ENCODE measurements at regions not wholly inside any gene's neighbourhood (a gene's known extent, or its start where the extent isn't known, plus 50 kb on each side); places are given as distances from the start of the nearest gene placed in this dataset.

GRCh38 chr22:22125579-22126468 lies 118.8 kb upstream of the VPREB1 start:
- DNase-seq, result no peak
- H3K27me3 ChIP-seq (ENCODE audit: insufficient read depth, low read length), result no peaks in the 10 kb centered on the region
- H3K4me3 ChIP-seq (ENCODE audit: low read length in 2 of 2), result no peak overlapping the region
- no peaks in the 10 kb centered on the region for H3K9me3 ChIP-seq (ENCODE audit: control insufficient read depth in 1 of 2, low read length in 2 of 2)
- Mint-ChIP-seq H3K4me3 (no peak overlapping the region), H3K4me1 (no peaks in the 10 kb centered on the region), H3K27ac (no peak overlapping the region), H3K27me3 (peaks cover 13 to 18% of the 10 kb centered on the region in 2 donors), H3K36me3 (no peaks in the 10 kb centered on the region), H3K9me3 (no peaks in the 10 kb centered on the region)
- no peak overlapping the region for H3K27ac ChIP-seq (ENCODE audit: low read depth, low read length)
- H3K36me3 ChIP-seq (ENCODE audit: insufficient read depth, low read length), result no peaks in the 10 kb centered on the region
- ChIA-PET CTCF (ENCODE audit: partially characterized antibody) (no interaction called here), POLR2A (ENCODE audit: partially characterized antibody) (no interaction called here)
- intact Hi-C loops (cut with micrococcal nuclease), result no loop called here
- H3K4me1 ChIP-seq (ENCODE audit: insufficient read depth, low read length), result no peaks in the 10 kb centered on the region

GRCh38 chr22:22125028-22125578 lies 119.5 kb upstream of the VPREB1 start:
- Mint-ChIP-seq H3K27me3 (peaks cover 13 to 18% of the 10 kb centered on the region in 2 donors), H3K4me1 (no peaks in the 10 kb centered on the region), H3K4me3 (peak overlapping the region in 1 of 8 donors; percentile 20), H3K36me3 (no peaks in the 10 kb centered on the region), H3K9me3 (no peaks in the 10 kb centered on the region), H3K27ac (no peak overlapping the region)
- Histone ChIP-seq H3K27ac (ENCODE audit: low read depth, low read length) (no peak overlapping the region), H3K27me3 (ENCODE audit: insufficient read depth, low read length) (no peaks in the 10 kb centered on the region), H3K9me3 (ENCODE audit: control insufficient read depth in 1 of 2, low read length in 2 of 2) (no peaks in the 10 kb centered on the region), H3K4me3 (ENCODE audit: low read length in 2 of 2) (no peak overlapping the region), H3K4me1 (ENCODE audit: insufficient read depth, low read length) (no peaks in the 10 kb centered on the region), H3K36me3 (ENCODE audit: insufficient read depth, low read length) (no peaks in the 10 kb centered on the region)
- POLR2A ChIA-PET (ENCODE audit: partially characterized antibody), result no interaction called here
- CTCF ChIA-PET (ENCODE audit: partially characterized antibody), result no interaction called here
- intact Hi-C loops (cut with micrococcal nuclease), result no loop called here
- peak in 1 of 5 donors; percentile 39 for DNase-seq

DNA sequence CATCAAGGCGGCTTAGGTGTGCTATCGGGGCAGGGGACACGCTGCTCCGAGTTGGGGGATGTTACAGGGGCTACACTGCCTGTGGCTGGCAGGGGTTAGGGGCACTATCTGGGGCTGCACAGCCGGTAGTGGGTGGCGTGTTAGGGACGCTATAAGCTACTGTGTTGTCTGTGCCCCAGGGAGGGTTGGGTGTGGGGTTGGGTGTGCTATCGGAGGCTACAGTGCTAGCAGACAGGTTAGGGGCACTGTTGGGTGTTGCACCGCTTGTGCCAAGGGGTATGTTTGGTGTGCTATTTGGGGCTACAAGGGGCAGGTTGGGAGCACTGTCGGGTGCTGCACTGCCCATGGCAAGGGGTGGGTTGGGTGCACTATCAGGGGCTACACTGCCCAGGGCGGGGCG lies 120.2 kb upstream of the VPREB1 start:
- no peaks in the 10 kb centered on the region for H3K36me3 Mint-ChIP-seq
- intact Hi-C loops (cut with micrococcal nuclease), result no loop called here
- Histone ChIP-seq H3K27ac (ENCODE audit: low read depth, low read length) (no peak overlapping the region), H3K9me3 (ENCODE audit: control insufficient read depth in 1 of 2, low read length in 2 of 2) (no peaks in the 10 kb centered on the region), H3K27me3 (ENCODE audit: insufficient read depth, low read length) (no peaks in the 10 kb centered on the region), H3K4me3 (ENCODE audit: low read length in 2 of 2) (no peak overlapping the region), H3K4me1 (ENCODE audit: insufficient read depth, low read length) (no peaks in the 10 kb centered on the region), H3K36me3 (ENCODE audit: insufficient read depth, low read length) (no peaks in the 10 kb centered on the region)
- H3K4me1 Mint-ChIP-seq, result no peaks in the 10 kb centered on the region
- H3K9me3 Mint-ChIP-seq, result no peaks in the 10 kb centered on the region
- no peak overlapping the region for H3K4me3 Mint-ChIP-seq
- H3K27me3 Mint-ChIP-seq, result peaks cover 14 to 20% of the 10 kb centered on the region in 2 donors
- no peak for DNase-seq
- ChIA-PET CTCF (ENCODE audit: partially characterized antibody) (no interaction called here), POLR2A (ENCODE audit: partially characterized antibody) (no interaction called here)
- no peak overlapping the region for H3K27ac Mint-ChIP-seq

GRCh38 chr22:22123960-22124278 lies 120.7 kb upstream of the VPREB1 start:
- no peaks in the 10 kb centered on the region for H3K4me1 ChIP-seq (ENCODE audit: insufficient read depth, low read length)
- Mint-ChIP-seq H3K4me3 (no peak overlapping the region), H3K27ac (no peak overlapping the region), H3K9me3 (no peaks in the 10 kb centered on the region), H3K27me3 (peaks cover 18 to 23% of the 10 kb centered on the region in 2 donors), H3K4me1 (no peaks in the 10 kb centered on the region), H3K36me3 (no peaks in the 10 kb centered on the region)
- POLR2A ChIA-PET (ENCODE audit: partially characterized antibody), result no interaction called here
- H3K27ac ChIP-seq (ENCODE audit: low read depth, low read length), result no peak overlapping the region
- no peaks in the 10 kb centered on the region for H3K27me3 ChIP-seq (ENCODE audit: insufficient read depth, low read length)
- no peak for DNase-seq
- H3K36me3 ChIP-seq (ENCODE audit: insufficient read depth, low read length), result no peaks in the 10 kb centered on the region
- H3K4me3 ChIP-seq (ENCODE audit: low read length in 2 of 2), result no peak overlapping the region
- no peaks in the 10 kb centered on the region for H3K9me3 ChIP-seq (ENCODE audit: control insufficient read depth in 1 of 2, low read length in 2 of 2)
- intact Hi-C loops (cut with micrococcal nuclease), result no loop called here
- CTCF ChIA-PET (ENCODE audit: partially characterized antibody), result no interaction called here

- H3K9me3 ChIP-seq (ENCODE audit: control insufficient read depth in 1 of 2, low read length in 2 of 2), result no peaks in the 10 kb centered on the region
- H3K4me1 Mint-ChIP-seq, result peaks cover 0 to under 1% (median under 1%) of the 10 kb centered on the region in 4 donors
- CTCF ChIA-PET (ENCODE audit: partially characterized antibody), result no interaction called here
- H3K36me3 ChIP-seq (ENCODE audit: insufficient read depth, low read length), result no peaks in the 10 kb centered on the region
- peaks cover 19 to 27% of the 10 kb centered on the region in 2 donors for H3K27me3 Mint-ChIP-seq
- intact Hi-C loops (cut with micrococcal nuclease), result no loop called here
- no peak for DNase-seq
- no peaks in the 10 kb centered on the region for H3K9me3 Mint-ChIP-seq
- POLR2A ChIA-PET (ENCODE audit: partially characterized antibody), result no interaction called here
- H3K4me1 ChIP-seq (ENCODE audit: insufficient read depth, low read length), result no peaks in the 10 kb centered on the region
- H3K4me3 ChIP-seq (ENCODE audit: low read length in 2 of 2), result no peak overlapping the region
- H3K27ac Mint-ChIP-seq, result peak overlapping the region in 1 of 7 donors; percentile 77
- no peaks in the 10 kb centered on the region for H3K27me3 ChIP-seq (ENCODE audit: insufficient read depth, low read length)
- no peaks in the 10 kb centered on the region for H3K36me3 Mint-ChIP-seq
- no peak overlapping the region for H3K27ac ChIP-seq (ENCODE audit: low read depth, low read length)
- H3K4me3 Mint-ChIP-seq, result no peak overlapping the region
Measured at GRCh38 chr22:22123118-22123959, 121.2 kb upstream of the VPREB1 start.

DNA sequence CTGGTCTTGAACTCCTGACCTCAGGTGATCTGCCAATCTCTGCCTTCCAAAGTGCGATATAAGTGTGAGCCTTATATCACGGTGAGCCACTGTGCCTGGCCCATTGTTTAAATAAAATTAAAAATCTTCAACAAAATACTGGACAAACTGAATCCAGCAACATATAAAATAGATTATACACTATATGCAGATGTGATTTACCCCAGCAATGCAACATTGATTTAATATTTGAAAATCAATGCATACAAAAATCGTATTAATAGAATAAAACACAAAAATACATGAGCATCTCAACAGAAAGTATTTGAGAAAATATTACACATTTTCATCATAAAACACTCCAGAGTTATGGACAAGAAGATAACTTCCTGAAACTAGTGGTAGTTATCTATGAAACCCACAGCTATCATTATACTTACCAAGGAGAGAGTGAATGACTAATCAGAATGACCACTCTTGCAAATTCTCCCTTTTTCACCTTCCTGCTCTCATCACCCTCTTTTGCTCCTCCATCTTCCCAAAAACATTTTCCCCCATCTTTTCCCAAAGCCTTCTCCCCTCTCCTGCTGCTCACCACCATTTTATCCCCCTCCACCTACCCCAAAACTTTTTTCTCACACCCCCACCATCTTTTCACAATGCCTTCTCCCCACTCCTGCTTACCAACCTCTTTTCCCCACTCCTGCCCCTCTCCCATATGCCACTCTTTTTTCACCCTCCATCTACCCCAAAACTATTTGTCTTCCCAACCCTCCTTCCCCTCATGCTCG lies 122.1 kb upstream of the VPREB1 start:
- Histone ChIP-seq H3K36me3 (ENCODE audit: insufficient read depth, low read length) (no peaks in the 10 kb centered on the region), H3K27ac (ENCODE audit: low read depth, low read length) (no peak overlapping the region), H3K27me3 (ENCODE audit: insufficient read depth, low read length) (no peaks in the 10 kb centered on the region), H3K4me3 (ENCODE audit: low read length in 2 of 2) (no peak overlapping the region), H3K4me1 (ENCODE audit: insufficient read depth, low read length) (no peaks in the 10 kb centered on the region), H3K9me3 (ENCODE audit: control insufficient read depth in 1 of 2, low read length in 2 of 2) (no peaks in the 10 kb centered on the region)
- no peaks in the 10 kb centered on the region for H3K36me3 Mint-ChIP-seq
- ChIA-PET CTCF (ENCODE audit: partially characterized antibody) (no interaction called here), POLR2A (ENCODE audit: partially characterized antibody) (no interaction called here)
- intact Hi-C loops (cut with micrococcal nuclease), result no loop called here
- DNase-seq, result no peak
- H3K4me1 Mint-ChIP-seq, result peaks cover 0 to 2% (median 1%) of the 10 kb centered on the region in 4 donors
- H3K9me3 Mint-ChIP-seq, result no peaks in the 10 kb centered on the region
- H3K27ac Mint-ChIP-seq, result no peak overlapping the region
- H3K4me3 Mint-ChIP-seq, result no peak overlapping the region
- H3K27me3 Mint-ChIP-seq, result peaks cover 21 to 29% of the 10 kb centered on the region in 2 donors

- no peak for DNase-seq
- no peaks in the 10 kb centered on the region for H3K36me3 ChIP-seq (ENCODE audit: insufficient read depth, low read length)
- Mint-ChIP-seq H3K27ac (no peak overlapping the region), H3K27me3 (peaks cover 21 to 29% of the 10 kb centered on the region in 2 donors), H3K36me3 (no peaks in the 10 kb centered on the region), H3K4me1 (peaks cover 0 to 3% (median 1%) of the 10 kb centered on the region in 4 donors), H3K4me3 (no peak overlapping the region), H3K9me3 (no peaks in the 10 kb centered on the region)
- no peaks in the 10 kb centered on the region for H3K27me3 ChIP-seq (ENCODE audit: insufficient read depth, low read length)
- no peaks in the 10 kb centered on the region for H3K9me3 ChIP-seq (ENCODE audit: control insufficient read depth in 1 of 2, low read length in 2 of 2)
- no peaks in the 10 kb centered on the region for H3K4me1 ChIP-seq (ENCODE audit: insufficient read depth, low read length)
- intact Hi-C loops (cut with micrococcal nuclease), result no loop called here
- no peak overlapping the region for H3K27ac ChIP-seq (ENCODE audit: low read depth, low read length)
- no peak overlapping the region for H3K4me3 ChIP-seq (ENCODE audit: low read length in 2 of 2)
- CTCF ChIA-PET (ENCODE audit: partially characterized antibody), result interaction anchor here (1.6 kb wide), 1 partner anchor 11 kb away, joined by 3 read pairs; no protein-coding TSS in a partner anchor
- POLR2A ChIA-PET (ENCODE audit: partially characterized antibody), result no interaction called here
Measured at GRCh38 chr22:22121445-22121844, 123.1 kb upstream of the VPREB1 start.

Measured in CD4-positive, alpha-beta memory T cell (primary cell).